ENCODE measurements at regions not wholly inside any gene's neighbourhood (a gene's known extent, or its start where the extent isn't known, plus 50 kb on each side); places are given as distances from the start of the nearest gene placed in this dataset.

DNA sequence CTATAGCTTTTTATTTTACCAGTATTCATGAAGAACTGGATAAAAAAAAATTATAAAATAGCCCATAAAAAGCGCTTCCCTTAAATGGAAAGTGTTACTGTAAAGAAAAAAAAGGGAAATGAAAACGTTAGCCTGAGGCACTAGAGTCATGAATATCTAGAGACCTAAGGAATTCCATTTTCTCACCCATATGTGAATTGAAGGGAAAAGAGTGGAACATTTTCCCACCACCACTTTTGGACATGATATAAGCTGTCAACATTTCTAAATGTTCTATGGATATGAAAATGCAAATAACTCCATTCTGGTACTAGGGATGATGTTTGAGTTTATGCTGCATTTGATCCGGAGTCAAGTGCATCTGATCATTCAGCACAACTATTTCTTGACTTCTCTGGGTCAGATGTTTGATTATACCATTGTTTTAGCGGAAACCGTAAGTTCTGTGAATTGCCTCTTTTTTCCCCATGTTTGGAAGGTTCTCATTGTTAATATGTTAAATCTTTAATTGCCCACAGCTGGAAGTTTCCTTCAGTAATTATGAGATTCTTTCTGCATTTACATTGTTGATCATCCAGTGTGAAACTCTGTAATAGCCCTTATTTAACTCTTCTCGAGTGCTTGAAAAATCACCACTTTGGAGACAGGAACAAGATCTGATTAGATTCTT lies 467.4 kb upstream of the SEMA6A start:
- Histone ChIP-seq H3K9me1 (ENCODE audit: control insufficient read depth, extremely low read depth, insufficient read depth, low read length) (no peaks in the 10 kb centered on the region), H3K9ac (ENCODE audit: control insufficient read depth, extremely low read depth, insufficient read depth, low read length) (no peak overlapping the region), H3K79me2 (ENCODE audit: control insufficient read depth, insufficient read depth, low read length) (no peaks in the 10 kb centered on the region), H3K9me3 (ENCODE audit: control insufficient read depth, low read depth, low read length) (no peaks in the 10 kb centered on the region), H3K27ac (ENCODE audit: control insufficient read depth, insufficient read depth, low read length) (no peak overlapping the region), H3K4me3 (ENCODE audit: control insufficient read depth in 2 of 3, extremely low read depth in 1 of 3, insufficient read depth in 2 of 3, low read depth in 1 of 3, low read length in 3 of 3) (no peak overlapping the region), H3K4me2 (ENCODE audit: control insufficient read depth, extremely low read depth, insufficient read depth, low read depth, low read length) (no peak overlapping the region), H3K36me3 (ENCODE audit: control insufficient read depth in 2 of 2, extremely low read depth in 1 of 2, insufficient read depth in 2 of 2, low read length in 2 of 2) (no peaks in the 10 kb centered on the region), H4K20me1 (ENCODE audit: control insufficient read depth, extremely low read depth, insufficient read depth, low read length) (no peaks in the 10 kb centered on the region), H3K27me3 (ENCODE audit: control insufficient read depth, extremely low read depth, insufficient read depth, low read length) (no peaks in the 10 kb centered on the region), H3K4me1 (ENCODE audit: control insufficient read depth, extremely low read depth, insufficient read depth, low read length) (no peaks in the 10 kb centered on the region), H2AFZ (ENCODE audit: control insufficient read depth, low read length) (no peak overlapping the region)
- DNase-seq (ENCODE audit: low read depth, low spot score) (no peak), FAIRE-seq (no peak)
- TF ChIP-seq EZH2 (IDR thresholded peaks at IDR 0.05; ENCODE audit: low read length): no peak
- TF ChIP-seq, protein P1, sequence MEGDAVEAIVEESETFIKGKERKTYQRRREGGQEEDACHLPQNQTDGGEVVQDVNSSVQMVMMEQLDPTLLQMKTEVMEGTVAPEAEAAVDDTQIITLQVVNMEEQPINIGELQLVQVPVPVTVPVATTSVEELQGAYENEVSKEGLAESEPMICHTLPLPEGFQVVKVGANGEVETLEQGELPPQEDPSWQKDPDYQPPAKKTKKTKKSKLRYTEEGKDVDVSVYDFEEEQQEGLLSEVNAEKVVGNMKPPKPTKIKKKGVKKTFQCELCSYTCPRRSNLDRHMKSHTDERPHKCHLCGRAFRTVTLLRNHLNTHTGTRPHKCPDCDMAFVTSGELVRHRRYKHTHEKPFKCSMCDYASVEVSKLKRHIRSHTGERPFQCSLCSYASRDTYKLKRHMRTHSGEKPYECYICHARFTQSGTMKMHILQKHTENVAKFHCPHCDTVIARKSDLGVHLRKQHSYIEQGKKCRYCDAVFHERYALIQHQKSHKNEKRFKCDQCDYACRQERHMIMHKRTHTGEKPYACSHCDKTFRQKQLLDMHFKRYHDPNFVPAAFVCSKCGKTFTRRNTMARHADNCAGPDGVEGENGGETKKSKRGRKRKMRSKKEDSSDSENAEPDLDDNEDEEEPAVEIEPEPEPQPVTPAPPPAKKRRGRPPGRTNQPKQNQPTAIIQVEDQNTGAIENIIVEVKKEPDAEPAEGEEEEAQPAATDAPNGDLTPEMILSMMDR (optimal IDR thresholded peaks at IDR 0.05 in 1 of 3, IDR thresholded peaks at IDR 0.05 in 1 of 3, conservative IDR thresholded peaks at IDR 0.05 in 1 of 3; ENCODE audit: extremely low read depth in 1 of 3, insufficient read depth in 2 of 3, low read length in 3 of 3): no peak
- dilution Hi-C loops (cut with MboI; ENCODE audit: extremely low pct_ligation_motif_present, low sequenced_read_pairs): no loop called here

DNA sequence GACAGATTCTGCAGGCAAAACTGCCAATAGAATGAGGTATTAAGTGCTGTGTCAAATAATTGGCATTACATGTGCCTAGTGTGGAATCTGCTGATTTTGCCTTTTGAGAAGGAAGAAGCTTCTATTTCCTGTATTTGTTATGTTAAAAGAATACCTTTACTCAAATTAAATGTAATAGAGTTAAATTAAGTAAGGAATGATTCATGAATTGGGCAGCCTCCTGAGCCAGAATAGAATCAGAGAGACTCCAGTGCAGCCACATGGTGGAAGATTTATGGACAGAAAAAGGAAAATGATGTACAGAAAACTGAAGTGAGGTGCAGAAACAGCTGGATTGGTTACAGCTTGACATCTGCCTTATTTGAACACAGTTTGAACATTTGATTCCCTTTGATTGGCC lies 464.4 kb upstream of the SEMA6A start:
- Histone ChIP-seq H3K36me3 (ENCODE audit: control insufficient read depth in 2 of 2, extremely low read depth in 1 of 2, insufficient read depth in 2 of 2, low read length in 2 of 2) (no peaks in the 10 kb centered on the region), H3K9me1 (ENCODE audit: control insufficient read depth, extremely low read depth, insufficient read depth, low read length) (no peaks in the 10 kb centered on the region), H3K4me2 (ENCODE audit: control insufficient read depth, extremely low read depth, insufficient read depth, low read depth, low read length) (no peak overlapping the region), H3K9ac (ENCODE audit: control insufficient read depth, extremely low read depth, insufficient read depth, low read length) (no peak overlapping the region), H3K9me3 (ENCODE audit: control insufficient read depth, low read depth, low read length) (no peaks in the 10 kb centered on the region), H2AFZ (ENCODE audit: control insufficient read depth, low read length) (no peak overlapping the region), H4K20me1 (ENCODE audit: control insufficient read depth, extremely low read depth, insufficient read depth, low read length) (no peaks in the 10 kb centered on the region), H3K27ac (ENCODE audit: control insufficient read depth, insufficient read depth, low read length) (no peak overlapping the region), H3K4me1 (ENCODE audit: control insufficient read depth, extremely low read depth, insufficient read depth, low read length) (no peaks in the 10 kb centered on the region), H3K79me2 (ENCODE audit: control insufficient read depth, insufficient read depth, low read length) (no peaks in the 10 kb centered on the region), H3K27me3 (ENCODE audit: control insufficient read depth, extremely low read depth, insufficient read depth, low read length) (no peaks in the 10 kb centered on the region), H3K4me3 (ENCODE audit: control insufficient read depth in 2 of 3, extremely low read depth in 1 of 3, insufficient read depth in 2 of 3, low read depth in 1 of 3, low read length in 3 of 3) (no peak overlapping the region)
- FAIRE-seq (no peak), DNase-seq (ENCODE audit: low read depth, low spot score) (no peak)
- TF ChIP-seq, protein P1 (optimal IDR thresholded peaks at IDR 0.05 in 1 of 3, IDR thresholded peaks at IDR 0.05 in 1 of 3, conservative IDR thresholded peaks at IDR 0.05 in 1 of 3; ENCODE audit: extremely low read depth in 1 of 3, insufficient read depth in 2 of 3, low read length in 3 of 3): no peak
- no peak for TF ChIP-seq EZH2 (IDR thresholded peaks at IDR 0.05; ENCODE audit: low read length)
- dilution Hi-C loops (cut with MboI; ENCODE audit: extremely low pct_ligation_motif_present, low sequenced_read_pairs): no loop called here

All from keratinocyte (primary cell).